GM21723 (cell line): ENCODE measurements at regions not wholly inside any gene's neighbourhood (a gene's known extent, or its start where the extent isn't known, plus 50 kb on each side); places are given as distances from the start of the nearest gene placed in this dataset.
"Not testable (repeated sequence)": the region's sequence is repeated elsewhere in the genome, so short reads cannot be mapped to it uniquely, and the experiment has no call there.

Experiments
- ATAC-seq: cut with Tn5 transposase; IDR thresholded peaks from one replicate; pipeline ENCODE4 v1.9.1; 2021; ENCODE audit warnings: mild to moderate bottlenecking, moderate library complexity; ENCODE audit not compliant: unreplicated experiment

DNA sequence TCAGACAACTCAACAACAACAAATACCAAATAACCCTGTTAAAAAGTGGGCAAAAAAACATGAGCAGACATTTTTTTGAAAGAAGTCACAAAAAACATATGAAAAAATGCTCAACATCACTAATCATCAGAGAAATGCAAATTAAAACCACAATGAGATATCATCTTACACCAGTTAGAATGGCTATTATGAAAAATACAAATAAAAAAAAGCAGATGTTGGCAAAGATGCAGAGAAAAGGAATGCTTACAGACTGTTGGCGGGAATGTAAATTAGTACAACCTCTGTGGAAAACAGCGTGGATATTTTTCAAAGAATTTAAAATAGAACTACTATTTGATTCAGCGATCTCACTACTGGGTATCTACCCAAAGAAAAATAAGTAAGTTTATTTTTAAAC lies 114.0 kb downstream of the SLC38A4 start:
- no peak for ATAC-seq

DNA sequence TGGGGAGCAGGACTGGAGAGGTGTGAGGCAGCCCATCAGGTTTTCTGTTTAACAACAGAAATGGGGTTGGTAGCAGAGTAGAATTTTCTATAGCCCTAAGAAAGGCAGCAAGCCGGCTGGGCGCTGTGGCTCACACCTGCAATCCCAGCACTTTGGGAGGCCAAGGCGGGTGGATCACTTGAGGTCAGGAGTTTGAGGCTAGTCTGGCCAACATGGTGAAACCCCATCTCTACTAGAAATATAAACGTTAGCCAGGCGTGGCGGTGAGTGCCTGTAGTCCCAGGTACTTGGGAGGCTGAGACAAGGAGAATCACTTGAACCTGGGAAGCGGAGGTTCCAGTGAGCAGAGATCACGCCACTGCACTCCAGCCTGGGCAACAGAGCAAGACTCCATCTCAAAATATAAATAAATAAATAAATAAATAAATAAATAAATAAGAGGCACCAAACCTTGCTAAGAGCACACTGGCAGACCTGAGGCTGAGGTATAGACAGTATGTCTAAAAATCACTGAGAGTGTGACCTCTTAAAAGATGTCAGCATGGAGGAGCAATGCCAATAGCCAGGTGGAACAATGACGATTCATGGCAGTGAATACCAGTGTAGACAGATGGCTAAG lies 115.6 kb downstream of the SLC38A4 start:
- no peak for ATAC-seq

DNA sequence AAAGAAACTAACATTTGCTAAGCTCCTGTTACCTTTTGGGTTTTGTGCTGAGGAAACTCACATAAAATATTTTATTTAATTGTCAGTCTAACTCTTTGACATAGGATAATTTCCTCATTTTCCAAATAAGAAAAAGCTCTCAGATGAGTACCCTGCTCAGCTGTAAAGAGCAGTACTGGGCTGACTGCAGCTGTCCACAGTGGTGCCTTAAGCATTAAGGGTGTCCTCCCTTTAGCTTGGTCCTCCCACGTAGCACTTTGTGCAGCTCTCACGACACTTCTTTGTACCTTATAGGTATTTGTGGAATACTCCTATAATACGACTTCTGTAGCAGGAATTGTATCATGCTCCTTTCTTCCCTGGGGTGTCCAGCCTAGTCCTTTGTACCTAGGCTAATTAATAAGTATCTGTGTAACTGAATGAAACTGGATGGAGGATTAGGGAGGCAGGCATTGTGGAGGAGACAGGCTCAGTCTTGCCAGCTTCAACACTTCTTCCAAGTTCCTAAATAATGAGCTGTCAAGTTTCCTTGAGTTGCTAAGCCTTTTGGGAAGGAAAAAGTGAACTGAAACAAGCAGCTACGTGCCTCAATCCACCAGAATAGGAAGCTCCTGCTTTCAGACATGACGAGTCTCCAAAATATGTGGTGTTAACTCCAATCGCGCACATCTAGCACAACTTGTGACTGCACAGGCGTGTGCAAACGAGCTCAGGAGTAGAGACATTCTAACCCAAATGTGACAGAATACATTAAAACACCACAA lies 123.0 kb downstream of the SLC38A4 start:
- ATAC-seq, result no peak

DNA sequence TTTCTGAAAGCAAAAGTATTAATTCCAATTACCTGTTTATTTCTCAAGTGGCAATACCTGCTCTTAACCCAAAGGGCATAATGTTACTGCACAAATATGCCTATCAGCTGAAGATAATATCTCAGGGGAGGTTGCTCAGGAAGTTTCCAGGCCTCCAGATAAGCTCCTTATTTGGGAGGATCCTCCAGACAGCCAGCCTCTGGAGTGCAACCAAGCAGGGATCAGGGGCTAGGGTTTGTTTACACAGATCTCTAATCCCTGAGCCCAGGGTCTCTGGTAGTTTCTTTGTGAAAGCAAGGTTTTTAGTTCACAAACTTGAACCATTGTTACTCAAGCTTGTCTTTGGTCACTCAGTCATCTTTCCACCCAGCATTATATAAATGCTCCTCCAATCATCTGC lies 124.4 kb downstream of the SLC38A4 start:
- ATAC-seq, result no peak

DNA sequence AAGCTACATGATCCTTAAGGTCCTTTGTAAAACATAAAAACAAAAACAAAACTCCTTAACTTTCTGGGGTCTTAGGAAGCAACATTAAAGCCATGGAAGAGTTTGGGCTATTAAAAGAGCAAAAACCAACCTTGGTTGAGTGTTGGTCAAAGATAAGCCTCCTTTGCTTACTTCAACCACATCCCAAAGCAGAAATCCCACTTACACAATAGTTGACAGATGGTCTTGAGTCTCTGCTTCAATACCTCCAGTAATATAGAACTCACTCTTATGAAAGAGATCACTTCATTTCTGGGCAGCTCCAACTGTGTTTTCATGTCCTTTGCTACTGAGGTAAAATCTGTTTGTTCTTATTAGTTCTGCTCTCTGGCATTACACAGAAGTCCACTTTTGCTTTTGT lies 125.8 kb downstream of the SLC38A4 start:
- ATAC-seq, result no peak

DNA sequence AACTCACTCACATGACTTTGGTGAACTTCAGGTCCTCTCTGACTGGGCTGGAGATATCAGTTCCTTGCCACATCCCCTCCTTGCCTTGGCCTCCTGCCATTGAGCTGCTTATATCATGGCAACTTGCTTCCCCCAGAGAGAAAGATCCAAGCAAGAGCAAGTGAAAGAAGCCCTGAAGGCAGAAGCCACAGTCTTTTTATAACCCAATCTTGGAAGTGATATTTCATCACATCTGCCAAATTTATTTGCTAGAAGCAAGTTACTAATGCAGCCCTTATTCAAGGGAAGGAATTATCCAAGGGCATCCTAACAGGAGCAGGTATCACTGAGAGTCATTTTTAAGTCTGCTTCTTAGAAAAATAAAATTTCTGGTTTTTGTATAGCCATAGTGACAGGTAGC lies 127.8 kb downstream of the SLC38A4 start:
- no peak for ATAC-seq

DNA sequence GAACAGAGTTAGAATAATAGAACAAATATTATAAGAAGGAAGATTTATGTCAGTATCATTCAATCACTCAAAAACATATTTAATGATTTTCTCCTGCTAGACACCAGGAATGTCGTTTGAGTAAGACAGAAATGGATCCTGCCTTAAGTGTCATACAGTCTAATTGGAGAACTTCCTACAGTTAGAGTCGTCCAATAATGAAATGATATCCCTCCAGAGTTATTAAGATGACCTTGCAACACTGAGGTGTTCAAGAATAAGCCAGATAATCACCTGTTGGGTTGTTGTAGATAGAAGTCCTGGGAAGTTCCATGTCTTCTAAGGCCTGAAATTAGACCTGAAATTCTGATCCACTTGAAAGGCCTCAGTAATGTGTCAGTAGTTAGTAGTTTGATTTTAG lies 132.3 kb downstream of the SLC38A4 start:
- ATAC-seq, result no peak

DNA sequence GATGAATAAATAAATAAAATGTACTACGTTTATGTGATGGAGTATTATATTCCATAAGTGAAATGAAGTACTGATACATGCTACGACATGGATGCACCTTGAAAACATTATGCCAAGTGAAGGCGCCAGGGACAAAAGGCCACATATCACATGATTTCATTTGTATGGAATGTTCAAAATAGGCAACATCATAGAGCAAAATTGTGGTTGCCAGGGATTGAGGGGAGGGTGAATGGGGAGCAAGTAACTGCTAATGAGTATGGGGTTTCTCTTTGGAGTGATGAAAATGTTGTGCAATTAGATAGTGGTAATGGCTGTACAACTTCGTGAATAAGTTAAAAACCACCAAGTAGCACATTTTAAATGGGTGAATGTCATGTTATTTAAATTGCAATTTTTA lies 132.8 kb downstream of the SLC38A4 start:
- no peak for ATAC-seq

DNA sequence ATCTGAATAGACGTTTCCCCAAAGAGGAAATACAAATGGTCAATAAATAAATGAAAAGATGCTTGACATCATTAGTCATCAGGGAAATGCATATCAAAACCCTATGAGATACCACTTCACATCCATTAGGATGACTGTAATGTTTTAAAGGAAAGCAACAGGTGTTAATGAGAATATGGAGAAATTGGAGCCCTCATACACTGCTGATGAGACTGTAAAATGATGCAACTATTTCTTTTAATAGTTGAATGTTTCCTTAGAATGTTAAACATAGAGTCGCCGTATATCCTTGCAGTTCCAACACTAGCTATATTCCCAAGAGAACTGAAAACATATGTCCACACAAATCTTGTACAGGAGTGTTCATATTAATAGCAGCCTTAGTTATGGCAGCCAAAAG lies 133.2 kb downstream of the SLC38A4 start:
- ATAC-seq, result no peak

DNA sequence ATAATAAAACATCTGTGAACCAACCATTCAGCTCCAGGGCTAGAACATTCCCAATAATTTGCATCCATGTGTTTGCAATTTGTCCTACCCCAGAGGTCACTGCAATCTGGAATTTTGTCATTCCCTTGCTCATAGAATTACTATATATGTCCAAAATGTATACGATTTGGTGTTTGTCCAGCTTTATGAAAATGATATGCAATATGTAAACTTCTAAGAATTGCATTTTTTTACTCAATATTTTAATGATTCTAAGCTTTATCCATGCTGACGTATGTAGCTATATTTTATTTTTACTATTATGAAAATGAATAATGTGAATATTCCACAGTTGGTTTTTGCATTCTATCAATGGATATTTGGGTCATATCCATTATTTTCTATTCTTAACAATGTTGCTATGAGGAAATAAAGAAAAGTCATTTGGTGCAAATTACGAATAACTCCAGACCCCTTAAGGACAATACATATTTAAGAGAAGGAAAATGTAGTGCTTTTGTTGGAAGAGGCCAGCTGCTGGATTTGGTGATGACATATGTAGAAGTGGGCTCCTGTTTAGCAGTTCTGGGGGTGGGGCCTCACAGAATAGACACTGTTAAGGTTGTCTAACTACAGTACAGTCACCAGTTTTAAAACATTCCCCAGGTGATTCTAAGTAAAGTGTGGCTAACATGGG lies 139.4 kb downstream of the SLC38A4 start:
- ATAC-seq, result no peak

DNA sequence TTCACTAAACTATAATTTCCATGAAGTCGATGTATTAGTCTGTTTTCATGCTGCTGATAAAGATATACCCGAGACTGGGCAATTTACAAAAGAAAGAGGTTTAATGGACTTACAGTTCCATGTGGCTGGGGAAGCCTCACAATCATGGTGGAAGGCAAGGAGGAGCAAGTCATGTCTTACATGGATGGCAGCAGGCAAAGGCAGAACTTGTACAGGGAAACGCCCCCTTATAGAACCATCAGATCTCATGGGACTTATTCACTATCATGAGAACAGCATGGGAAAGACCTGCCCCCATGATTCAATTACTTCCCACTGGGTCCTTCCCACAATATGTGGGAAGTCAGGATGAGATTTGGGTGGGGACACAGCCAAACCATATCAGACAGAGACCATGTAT lies 141.6 kb downstream of the SLC38A4 start:
- not testable (repeated sequence) for ATAC-seq

DNA sequence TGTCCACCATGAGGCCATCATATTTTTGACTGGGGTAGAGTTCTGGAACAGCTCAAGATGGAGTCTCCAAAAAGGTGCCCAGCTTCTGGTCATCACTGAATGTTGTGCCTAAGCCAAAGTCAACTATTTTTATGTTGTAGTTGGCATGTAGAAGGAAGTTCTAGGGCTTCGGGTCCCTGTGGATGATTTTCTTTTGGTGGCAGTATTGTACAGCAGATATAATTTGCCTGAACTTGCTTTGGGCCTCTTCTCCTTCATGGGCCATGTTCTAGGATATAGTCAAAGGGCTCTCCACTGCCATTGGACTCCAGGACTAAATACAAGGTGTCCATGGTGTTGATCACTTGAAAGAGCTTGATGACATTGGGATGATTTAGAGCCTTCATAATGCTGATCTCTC lies 143.6 kb downstream of the SLC38A4 start:
- ATAC-seq, result no peak

DNA sequence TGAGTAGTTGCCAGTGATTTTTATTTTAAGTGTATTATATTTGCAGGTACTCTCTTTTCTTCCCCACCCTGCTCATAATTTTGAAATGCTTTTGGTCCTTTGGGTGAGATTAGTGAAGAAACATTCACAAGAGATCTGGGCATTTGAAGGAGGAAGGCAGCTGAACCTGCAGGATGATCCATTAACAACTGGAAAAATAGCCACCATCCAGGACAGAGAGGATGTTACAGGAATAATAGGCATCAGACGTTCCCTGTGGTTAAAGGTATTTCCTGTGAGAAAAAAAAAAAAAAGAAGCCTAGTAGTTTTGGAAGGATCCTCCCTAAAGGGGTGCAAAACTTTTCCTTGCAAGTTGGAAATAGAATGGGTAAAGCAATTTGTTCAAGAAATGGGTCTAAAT lies 145.3 kb downstream of the SLC38A4 start:
- no peak for ATAC-seq

DNA sequence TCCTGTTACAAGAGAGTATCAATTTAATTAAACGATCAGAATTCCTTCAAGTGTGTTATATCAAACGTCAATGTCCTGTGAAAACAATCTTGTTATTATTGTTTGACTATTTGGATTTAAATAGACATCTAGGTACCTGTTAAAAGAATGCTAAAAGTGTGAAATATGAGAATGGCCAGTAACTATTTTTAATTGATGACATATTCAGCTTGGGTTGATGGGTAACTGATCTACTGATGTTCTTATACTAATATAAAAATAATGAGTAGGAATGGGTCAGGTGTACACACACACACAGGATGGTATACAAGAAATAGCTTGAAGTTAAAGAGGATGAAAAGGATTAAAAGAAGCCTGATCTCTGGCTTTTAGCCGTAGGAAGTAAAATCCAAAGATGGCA lies 146.0 kb downstream of the SLC38A4 start:
- no peak for ATAC-seq

DNA sequence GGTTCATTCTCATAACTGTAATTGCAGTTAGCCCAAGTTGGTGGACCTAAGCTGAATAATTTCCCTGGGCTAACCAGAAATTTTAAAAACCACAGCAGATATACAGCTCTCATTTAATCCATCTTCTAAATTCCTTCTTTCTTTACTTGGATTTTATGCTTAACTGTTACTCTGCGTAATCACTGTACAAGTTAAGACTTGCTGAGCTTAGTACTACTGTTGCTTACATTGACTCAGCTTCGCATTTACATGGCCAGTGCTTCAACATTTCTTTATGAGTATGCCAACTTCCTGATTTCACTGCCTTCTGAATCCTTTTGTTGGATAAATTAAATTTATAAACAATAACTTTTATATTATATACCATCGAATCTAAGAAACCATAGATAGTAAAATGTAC lies 147.4 kb downstream of the SLC38A4 start:
- ATAC-seq, result no peak

DNA sequence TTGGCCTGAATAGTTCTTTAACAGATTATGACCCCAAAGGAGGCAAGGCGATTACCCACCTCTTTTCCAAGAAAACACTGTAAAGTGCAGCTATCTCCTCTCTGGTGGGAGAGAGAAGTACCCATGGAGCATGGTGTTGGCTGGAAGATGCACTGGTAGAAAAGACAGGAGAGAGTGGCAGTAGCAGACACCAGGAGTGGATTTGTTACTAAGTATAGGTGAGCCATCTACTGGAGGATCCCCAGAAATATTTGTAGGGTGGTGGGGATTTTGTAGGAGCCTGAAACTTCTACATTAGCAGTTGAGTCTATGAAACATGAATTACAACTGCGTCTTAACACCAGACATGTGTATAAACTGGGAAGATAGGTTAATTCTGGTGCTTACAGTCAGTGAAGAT lies 148.0 kb downstream of the SLC38A4 start:
- no peak for ATAC-seq

DNA sequence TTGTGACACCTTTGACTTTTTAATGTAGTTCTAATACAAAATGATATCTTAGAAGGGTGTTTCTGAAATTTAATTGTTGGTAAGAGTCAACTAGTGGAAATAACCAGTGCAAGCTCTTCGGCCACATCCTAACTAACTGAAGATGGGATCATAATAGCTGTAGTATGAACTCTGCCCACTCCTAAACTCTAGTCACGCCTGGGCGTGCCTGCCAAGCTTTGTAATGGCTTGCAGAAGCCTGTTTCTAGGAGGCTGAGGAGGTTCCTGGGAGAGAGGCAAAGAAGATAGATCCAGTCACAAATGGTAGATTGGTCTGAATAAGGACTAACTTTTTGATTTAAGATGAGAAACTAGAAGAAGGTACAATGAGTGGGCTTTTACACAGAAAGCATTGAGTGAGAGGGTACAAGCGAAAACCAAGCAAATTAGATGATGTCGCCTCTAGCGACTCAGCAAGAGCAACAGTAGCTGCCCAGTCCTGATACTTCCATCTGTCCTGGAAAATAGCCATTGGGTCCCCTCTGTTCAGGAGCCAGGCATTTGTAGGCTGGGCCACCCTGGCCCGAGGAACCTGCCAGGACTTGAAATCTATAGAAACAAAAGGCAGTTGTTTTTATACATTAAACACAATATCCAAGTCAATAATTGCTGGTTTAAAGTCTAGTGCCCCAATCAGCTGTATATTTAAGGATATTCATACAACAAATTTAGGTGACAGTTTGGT lies 148.8 kb downstream of the SLC38A4 start:
- ATAC-seq, result no peak

DNA sequence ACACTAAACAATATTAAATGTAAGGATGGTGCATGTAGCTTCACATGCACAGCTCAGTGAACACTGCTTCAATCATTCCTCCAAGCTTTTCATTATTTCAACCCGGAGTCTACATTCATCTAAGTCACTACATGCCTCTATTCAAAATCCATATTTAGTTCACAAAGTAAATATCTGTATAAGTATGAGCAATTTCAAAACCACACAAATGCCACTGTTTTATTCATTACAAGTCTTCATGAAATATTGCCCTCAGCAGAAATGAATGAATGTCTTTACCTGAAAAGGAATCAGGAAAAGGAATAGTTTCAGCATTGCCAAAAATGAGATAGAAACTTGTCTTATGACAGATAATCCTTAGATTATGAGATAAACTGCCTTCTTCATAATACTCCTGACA lies 149.4 kb downstream of the SLC38A4 start:
- no peak for ATAC-seq

DNA sequence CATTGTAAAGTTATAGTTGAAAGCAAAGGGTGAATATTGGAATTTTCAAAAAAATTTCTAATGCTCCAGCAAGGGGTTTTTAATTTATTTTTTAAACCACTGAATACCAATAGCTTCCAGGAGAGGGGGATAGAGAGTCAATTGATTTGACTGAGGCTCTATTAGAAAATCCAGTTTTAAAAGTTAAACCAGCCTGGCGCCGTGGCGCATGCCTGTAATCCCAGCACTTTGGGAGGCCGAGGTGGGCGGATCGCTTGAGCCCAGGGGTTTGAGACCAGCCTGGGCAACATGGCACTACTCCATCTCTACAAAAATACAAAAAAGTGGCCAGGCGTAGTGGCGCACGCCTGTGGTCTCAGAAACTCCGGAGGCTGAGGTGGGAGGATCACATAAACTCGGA lies 150.1 kb downstream of the SLC38A4 start:
- no peak for ATAC-seq

DNA sequence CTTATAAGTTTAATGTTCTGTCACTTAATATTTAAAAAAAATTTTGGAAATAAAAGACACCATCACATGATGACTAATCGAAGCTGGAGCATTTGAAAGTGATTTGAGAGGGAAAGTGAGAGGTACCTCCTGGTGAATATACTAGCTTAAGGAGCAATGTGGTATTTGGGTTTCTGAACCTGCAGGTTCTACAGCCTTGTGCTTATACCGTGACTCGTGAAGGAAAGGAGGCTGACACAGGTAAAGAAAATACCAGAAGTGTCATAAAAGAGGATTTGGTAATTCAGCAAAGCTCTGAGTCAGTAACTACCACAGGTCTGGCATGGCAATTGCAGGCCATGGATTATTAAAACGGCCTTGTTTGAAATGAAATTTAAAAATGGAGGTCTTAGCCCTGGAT lies 151.0 kb downstream of the SLC38A4 start:
- no peak for ATAC-seq

DNA sequence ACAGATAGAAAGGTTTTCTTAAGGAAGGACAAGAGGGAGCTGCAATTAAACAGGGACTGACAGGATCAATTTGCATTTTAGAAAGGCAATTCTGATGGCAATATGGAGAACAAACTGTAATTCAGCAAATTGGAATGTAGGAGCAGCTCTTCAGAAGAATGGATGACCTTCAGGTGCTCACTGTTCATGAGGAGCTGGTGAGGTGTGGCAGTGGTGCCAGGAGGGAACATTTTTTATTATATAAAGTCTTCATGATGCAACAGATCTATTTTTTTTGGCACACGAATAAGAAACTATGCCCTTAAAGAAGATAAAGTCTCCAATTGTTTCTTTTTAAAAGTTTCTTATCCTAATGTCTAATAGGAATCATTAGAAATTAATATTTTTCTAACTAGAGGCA lies 151.7 kb downstream of the SLC38A4 start:
- no peak for ATAC-seq

DNA sequence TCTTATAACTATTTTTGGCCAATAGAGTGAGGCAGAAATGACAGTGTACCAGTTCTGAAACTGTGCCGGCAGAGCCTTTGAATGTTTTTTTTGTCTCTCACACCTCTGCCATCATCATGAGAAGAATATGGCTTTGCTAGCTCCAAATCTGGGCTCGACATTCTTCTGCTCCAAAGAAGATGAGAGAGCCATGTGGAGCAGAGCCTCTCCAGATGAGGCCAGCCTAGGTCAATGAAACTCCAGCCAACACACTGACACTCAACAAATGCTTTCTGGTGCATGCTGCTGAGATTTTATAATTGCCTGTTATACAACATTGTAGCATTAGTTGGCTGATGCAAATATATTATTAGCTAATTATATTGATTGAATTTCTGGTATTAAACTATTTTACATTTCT lies 154.7 kb downstream of the SLC38A4 start:
- ATAC-seq, result no peak
